ENCODE measurements at regions not wholly inside any gene's neighbourhood (a gene's known extent, or its start where the extent isn't known, plus 50 kb on each side); places are given as distances from the start of the nearest gene placed in this dataset.

- no peak for DNase-seq (ENCODE audit: low read depth)
- no peak overlapping the region for H3K4me3 ChIP-seq (replicated peaks; ENCODE audit: low read depth, low read length)
- TF ChIP-seq CTCF (IDR thresholded peaks at IDR 0.05; ENCODE audit: low read length, missing control alignments): no peak
Observed at GRCh38 chr6:43936476-43936875, 166.5 kb downstream of the VEGFA start.

- no peak overlapping the region for H3K4me3 ChIP-seq (replicated peaks; ENCODE audit: low read depth, low read length)
- TF ChIP-seq CTCF (IDR thresholded peaks at IDR 0.05; ENCODE audit: low read length, missing control alignments): no peak
- no peak for DNase-seq (ENCODE audit: low read depth)
Observed at GRCh38 chr6:43935921-43936439, 166.0 kb downstream of the VEGFA start.

- no peak for TF ChIP-seq CTCF (IDR thresholded peaks at IDR 0.05; ENCODE audit: low read length, missing control alignments)
- DNase-seq (ENCODE audit: low read depth): no peak
- no peak overlapping the region for H3K4me3 ChIP-seq (replicated peaks; ENCODE audit: low read depth, low read length)
Observed at GRCh38 chr6:43934803-43935602, 165.0 kb downstream of the VEGFA start.

- TF ChIP-seq CTCF (IDR thresholded peaks at IDR 0.05; ENCODE audit: low read length, missing control alignments): no peak
Observed at GRCh38 chr6:43934183-43934802, 164.3 kb downstream of the VEGFA start.

GRCh38 chr6:43933148-43933885 is 163.3 kb downstream of the VEGFA start:
- no peak overlapping the region for H3K4me3 ChIP-seq (replicated peaks; ENCODE audit: low read depth, low read length)
- no peak for DNase-seq (ENCODE audit: low read depth)
- TF ChIP-seq CTCF (IDR thresholded peaks at IDR 0.05; ENCODE audit: low read length, missing control alignments): no peak

More at GRCh38 chr6:43934183-43934802, 164.3 kb downstream of the VEGFA start:
- no peak overlapping the region for H3K4me3 ChIP-seq (replicated peaks; ENCODE audit: low read depth, low read length)
- no peak for DNase-seq (ENCODE audit: low read depth)

- TF ChIP-seq CTCF (IDR thresholded peaks at IDR 0.05; ENCODE audit: low read length, missing control alignments): no peak
- H3K4me3 ChIP-seq (replicated peaks; ENCODE audit: low read depth, low read length): no peak overlapping the region
- DNase-seq (ENCODE audit: low read depth): no peak
Observed at GRCh38 chr6:43932259-43933147, 162.5 kb downstream of the VEGFA start.

All from fibroblast of pulmonary artery (primary cell).